HL-60 (cell line): ENCODE measurements at regions not wholly inside any gene's neighbourhood (a gene's known extent, or its start where the extent isn't known, plus 50 kb on each side); places are given as distances from the start of the nearest gene placed in this dataset.

Source experiments
- POLR2AphosphoS5 ChIP-seq: IDR thresholded peaks from 2 replicates; pipeline ENCODE4 v1.6.1; 2012; ENCODE audit warnings: low read depth
- TF ChIP-seq, protein P1 (sequence below): IDR thresholded peaks from one replicate; pipeline ENCODE4 v1.5.1; 2011; ENCODE audit warnings: low read length, control low read depth, inconsistent platforms; ENCODE audit not compliant: insufficient read depth

DNA sequence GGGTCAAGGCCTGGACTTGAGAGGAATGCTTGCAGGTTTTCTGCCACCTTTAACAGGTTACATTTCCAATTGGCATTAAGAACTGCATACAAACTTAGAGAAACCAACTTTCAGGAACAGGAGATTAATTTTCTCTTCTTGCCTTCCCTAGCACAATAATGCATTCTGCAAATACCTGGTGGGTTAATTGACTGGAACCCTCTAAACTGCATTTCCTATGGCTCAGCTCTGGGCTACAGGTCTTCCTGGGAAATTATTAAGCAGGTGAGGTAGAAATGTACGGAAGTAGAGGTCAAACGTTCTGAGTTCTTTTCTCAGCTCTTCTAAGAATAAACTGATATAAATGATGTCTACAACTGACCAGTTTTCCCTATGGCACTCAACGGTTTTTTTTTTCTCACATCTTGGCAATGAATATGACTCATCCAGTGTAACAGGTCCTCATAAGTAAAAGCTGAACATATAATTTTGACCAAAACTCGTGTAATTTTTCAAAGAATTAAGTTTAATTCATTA is 144.9 kb upstream of the PELI2 start:
- TF ChIP-seq, protein P1, sequence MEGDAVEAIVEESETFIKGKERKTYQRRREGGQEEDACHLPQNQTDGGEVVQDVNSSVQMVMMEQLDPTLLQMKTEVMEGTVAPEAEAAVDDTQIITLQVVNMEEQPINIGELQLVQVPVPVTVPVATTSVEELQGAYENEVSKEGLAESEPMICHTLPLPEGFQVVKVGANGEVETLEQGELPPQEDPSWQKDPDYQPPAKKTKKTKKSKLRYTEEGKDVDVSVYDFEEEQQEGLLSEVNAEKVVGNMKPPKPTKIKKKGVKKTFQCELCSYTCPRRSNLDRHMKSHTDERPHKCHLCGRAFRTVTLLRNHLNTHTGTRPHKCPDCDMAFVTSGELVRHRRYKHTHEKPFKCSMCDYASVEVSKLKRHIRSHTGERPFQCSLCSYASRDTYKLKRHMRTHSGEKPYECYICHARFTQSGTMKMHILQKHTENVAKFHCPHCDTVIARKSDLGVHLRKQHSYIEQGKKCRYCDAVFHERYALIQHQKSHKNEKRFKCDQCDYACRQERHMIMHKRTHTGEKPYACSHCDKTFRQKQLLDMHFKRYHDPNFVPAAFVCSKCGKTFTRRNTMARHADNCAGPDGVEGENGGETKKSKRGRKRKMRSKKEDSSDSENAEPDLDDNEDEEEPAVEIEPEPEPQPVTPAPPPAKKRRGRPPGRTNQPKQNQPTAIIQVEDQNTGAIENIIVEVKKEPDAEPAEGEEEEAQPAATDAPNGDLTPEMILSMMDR: no peak
- no peak for TF ChIP-seq POLR2AphosphoS5
